Upper lobe of right lung (tissue), 1 donor: ENCODE measurements at regions not wholly inside any gene's neighbourhood (a gene's known extent, or its start where the extent isn't known, plus 50 kb on each side); places are given as distances from the start of the nearest gene placed in this dataset.

Source experiments
- ATAC-seq: fragments of 200-7000 bp; cut with Tn5 transposase; one replicate; pipeline ENCODE4 v1.9.1; 2020; ENCODE audit warnings: mild to moderate bottlenecking, moderate library complexity
- DNase-seq: peaks from one replicate; pipeline ENCODE4 v3.0.0-alpha.2; 2020
- H3K27ac ChIP-seq: fragments of 200-600 bp; one replicate; pipeline ENCODE4 v1.8.0; 2022
- H3K27me3 ChIP-seq: fragments of 200-600 bp; one replicate; pipeline ENCODE4 v1.8.0; 2022; ENCODE audit warnings: mild to moderate bottlenecking
- H3K36me3 ChIP-seq: fragments of 200-600 bp; one replicate; pipeline ENCODE4 v1.8.0; 2022
- H3K4me1 ChIP-seq: fragments of 200-600 bp; one replicate; pipeline ENCODE4 v1.8.0; 2022
- H3K4me3 ChIP-seq: fragments of 200-600 bp; one replicate; pipeline ENCODE4 v1.8.0; 2022; ENCODE audit warnings: mild to moderate bottlenecking
- H3K9me3 ChIP-seq: fragments of 200-600 bp; one replicate; pipeline ENCODE4 v1.8.0; 2022
- intact Hi-C: fragments of 100-400 bp; cut with DNase I; formaldehyde crosslinking; loops from one replicate; pipeline ENCODE4 v1.11.0; 2022
- TF ChIP-seq, protein P1 (sequence below): fragments of 200-600 bp; IDR thresholded peaks from one replicate; pipeline ENCODE4 v1.8.0; 2022; ENCODE audit warnings: antibody characterized with exemption
- donor health status: DM: no; HTN: yes; CAD: no; lungs with severe emphysema.

- Histone ChIP-seq H3K27ac (no peak overlapping the region), H3K4me1 (peaks cover 44% of the 10 kb centered on the region), H3K4me3 (no peak overlapping the region), H3K27me3 (no peaks in the 10 kb centered on the region), H3K36me3 (no peaks in the 10 kb centered on the region), H3K9me3 (no peaks in the 10 kb centered on the region)
- intact Hi-C loops = no loop called here
- ATAC-seq (no peak), DNase-seq (no peak)
- TF ChIP-seq, protein P1, sequence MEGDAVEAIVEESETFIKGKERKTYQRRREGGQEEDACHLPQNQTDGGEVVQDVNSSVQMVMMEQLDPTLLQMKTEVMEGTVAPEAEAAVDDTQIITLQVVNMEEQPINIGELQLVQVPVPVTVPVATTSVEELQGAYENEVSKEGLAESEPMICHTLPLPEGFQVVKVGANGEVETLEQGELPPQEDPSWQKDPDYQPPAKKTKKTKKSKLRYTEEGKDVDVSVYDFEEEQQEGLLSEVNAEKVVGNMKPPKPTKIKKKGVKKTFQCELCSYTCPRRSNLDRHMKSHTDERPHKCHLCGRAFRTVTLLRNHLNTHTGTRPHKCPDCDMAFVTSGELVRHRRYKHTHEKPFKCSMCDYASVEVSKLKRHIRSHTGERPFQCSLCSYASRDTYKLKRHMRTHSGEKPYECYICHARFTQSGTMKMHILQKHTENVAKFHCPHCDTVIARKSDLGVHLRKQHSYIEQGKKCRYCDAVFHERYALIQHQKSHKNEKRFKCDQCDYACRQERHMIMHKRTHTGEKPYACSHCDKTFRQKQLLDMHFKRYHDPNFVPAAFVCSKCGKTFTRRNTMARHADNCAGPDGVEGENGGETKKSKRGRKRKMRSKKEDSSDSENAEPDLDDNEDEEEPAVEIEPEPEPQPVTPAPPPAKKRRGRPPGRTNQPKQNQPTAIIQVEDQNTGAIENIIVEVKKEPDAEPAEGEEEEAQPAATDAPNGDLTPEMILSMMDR = no peak
Observed at GRCh38 chr2:8494151-8494550, 187.7 kb upstream of the ID2 start.

- Histone ChIP-seq H3K4me1 (peaks cover 47% of the 10 kb centered on the region), H3K27me3 (no peaks in the 10 kb centered on the region), H3K36me3 (no peaks in the 10 kb centered on the region), H3K9me3 (no peaks in the 10 kb centered on the region), H3K27ac (no peak overlapping the region), H3K4me3 (no peak overlapping the region)
- no peak for DNase-seq
- TF ChIP-seq, protein P1 = no peak
- intact Hi-C loops = no loop called here
- ATAC-seq = peak; percentile 34
Observed at GRCh38 chr2:8494589-8494988, 187.3 kb upstream of the ID2 start.

DNA sequence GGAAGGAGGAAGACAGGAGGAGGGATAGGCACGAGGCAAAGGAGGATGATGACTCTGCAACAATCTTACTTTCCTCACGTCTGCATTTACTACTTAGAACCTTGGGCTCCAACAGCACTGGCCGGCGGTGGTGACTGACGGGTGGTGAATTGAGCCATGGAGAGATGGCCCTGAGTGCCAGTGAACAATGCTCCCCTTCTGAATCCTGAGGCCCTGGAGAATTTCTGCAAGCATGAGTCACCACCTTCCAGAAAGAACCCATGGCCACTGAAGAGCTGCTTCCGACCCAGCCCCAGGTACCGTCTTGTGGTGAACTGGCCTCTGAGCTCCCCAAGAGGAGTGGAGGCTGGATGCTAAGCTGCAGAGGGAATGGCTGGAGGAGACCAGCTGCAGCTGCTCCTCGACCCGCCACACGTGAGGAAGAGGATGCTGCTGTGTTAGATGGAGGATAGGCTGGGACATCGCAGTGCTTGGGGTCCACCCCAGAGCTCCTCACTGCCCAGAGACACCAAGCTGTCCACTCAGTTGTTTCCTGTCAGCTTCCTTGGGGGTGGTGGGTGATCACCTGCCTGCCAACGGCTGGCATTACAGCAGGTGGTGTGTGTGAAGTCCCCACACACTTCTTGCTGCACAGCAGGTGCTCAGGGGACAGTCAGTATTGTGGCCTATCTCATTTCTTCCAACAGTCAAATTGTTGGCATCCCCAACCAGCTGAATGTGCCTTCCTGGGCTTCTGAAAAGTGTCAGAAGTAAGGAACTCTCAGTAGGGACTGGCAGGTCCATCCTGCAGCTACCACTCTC lies 186.5 kb upstream of the ID2 start:
- H3K27me3 ChIP-seq = no peaks in the 10 kb centered on the region
- peaks cover 48% of the 10 kb centered on the region for H3K4me1 ChIP-seq
- H3K4me3 ChIP-seq = no peak overlapping the region
- ATAC-seq = no peak
- intact Hi-C loops = no loop called here
- no peaks in the 10 kb centered on the region for H3K36me3 ChIP-seq
- H3K9me3 ChIP-seq = no peaks in the 10 kb centered on the region
- no peak overlapping the region for H3K27ac ChIP-seq
- DNase-seq = no peak
- TF ChIP-seq, protein P1 = no peak

DNA sequence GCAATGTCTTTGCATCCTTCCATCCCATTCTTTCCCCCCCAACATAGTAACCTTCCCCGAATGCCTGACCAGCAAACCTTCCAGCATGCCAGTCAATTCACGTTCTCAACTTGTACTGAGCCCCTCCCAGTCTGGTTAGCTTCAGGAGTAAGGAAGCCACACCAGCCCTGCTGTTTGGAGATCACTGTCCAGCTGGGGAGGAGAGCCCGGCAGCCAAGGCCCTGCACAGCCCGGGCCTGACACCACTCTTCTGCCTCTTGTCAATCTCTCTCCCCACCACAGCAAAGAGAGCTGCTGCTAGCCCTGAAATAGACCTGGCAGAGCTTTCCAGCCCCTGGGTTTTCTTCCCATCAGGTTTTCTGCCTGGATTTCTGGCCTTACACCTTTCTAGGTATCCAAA lies 185.8 kb upstream of the ID2 start:
- Histone ChIP-seq H3K27me3 (no peaks in the 10 kb centered on the region), H3K4me3 (no peak overlapping the region), H3K27ac (no peak overlapping the region), H3K36me3 (no peaks in the 10 kb centered on the region), H3K9me3 (no peaks in the 10 kb centered on the region), H3K4me1 (peaks cover 53% of the 10 kb centered on the region)
- ATAC-seq (no peak), DNase-seq (no peak)
- TF ChIP-seq, protein P1 = no peak
- intact Hi-C loops = no loop called here

GRCh38 chr2:8496617-8497016 lies 185.2 kb upstream of the ID2 start:
- no peak overlapping the region for H3K27ac ChIP-seq
- intact Hi-C loops = no loop called here
- no peak for DNase-seq
- no peak overlapping the region for H3K4me3 ChIP-seq
- no peaks in the 10 kb centered on the region for H3K36me3 ChIP-seq
- peaks cover 49% of the 10 kb centered on the region for H3K4me1 ChIP-seq
- TF ChIP-seq, protein P1 = no peak
- no peaks in the 10 kb centered on the region for H3K27me3 ChIP-seq
- ATAC-seq = no peak
- no peaks in the 10 kb centered on the region for H3K9me3 ChIP-seq
